ENCODE measurements at regions not wholly inside any gene's neighbourhood (a gene's known extent, or its start where the extent isn't known, plus 50 kb on each side); places are given as distances from the start of the nearest gene placed in this dataset.

DNA sequence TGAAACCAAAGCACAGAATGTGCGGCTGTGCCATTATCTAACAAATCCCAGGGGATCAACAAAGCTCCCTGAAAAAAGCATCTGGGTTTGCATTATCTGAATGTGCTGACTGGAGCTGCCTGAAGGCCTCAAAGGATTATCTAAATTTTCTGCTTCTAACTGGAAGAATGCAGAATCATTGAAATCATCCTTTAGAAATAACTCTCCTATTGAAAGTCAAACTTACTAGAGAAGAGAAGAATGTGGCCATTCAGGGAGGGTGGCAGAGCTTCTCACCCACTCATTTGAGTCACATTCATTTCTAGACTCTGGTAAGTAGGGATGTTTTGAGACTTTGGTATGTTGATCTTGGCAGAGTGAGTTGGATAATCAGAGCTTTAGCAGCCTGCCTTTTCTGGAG lies 220.6 kb upstream of the RGS6 start:
- TF ChIP-seq, protein P1, sequence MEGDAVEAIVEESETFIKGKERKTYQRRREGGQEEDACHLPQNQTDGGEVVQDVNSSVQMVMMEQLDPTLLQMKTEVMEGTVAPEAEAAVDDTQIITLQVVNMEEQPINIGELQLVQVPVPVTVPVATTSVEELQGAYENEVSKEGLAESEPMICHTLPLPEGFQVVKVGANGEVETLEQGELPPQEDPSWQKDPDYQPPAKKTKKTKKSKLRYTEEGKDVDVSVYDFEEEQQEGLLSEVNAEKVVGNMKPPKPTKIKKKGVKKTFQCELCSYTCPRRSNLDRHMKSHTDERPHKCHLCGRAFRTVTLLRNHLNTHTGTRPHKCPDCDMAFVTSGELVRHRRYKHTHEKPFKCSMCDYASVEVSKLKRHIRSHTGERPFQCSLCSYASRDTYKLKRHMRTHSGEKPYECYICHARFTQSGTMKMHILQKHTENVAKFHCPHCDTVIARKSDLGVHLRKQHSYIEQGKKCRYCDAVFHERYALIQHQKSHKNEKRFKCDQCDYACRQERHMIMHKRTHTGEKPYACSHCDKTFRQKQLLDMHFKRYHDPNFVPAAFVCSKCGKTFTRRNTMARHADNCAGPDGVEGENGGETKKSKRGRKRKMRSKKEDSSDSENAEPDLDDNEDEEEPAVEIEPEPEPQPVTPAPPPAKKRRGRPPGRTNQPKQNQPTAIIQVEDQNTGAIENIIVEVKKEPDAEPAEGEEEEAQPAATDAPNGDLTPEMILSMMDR (IDR thresholded peaks at IDR 0.05) = no peak
- no peak for TF ChIP-seq POLR2A (IDR thresholded peaks at IDR 0.05)

Measured in prostate gland (tissue), 2 donors.